ENCODE measurements at regions not wholly inside any gene's neighbourhood (a gene's known extent, or its start where the extent isn't known, plus 50 kb on each side); places are given as distances from the start of the nearest gene placed in this dataset.
"Not testable (repeated sequence)": the region's sequence is repeated elsewhere in the genome, so short reads cannot be mapped to it uniquely, and the experiment has no call there.

- DNase-seq (ENCODE audit: low read depth in 4 of 4, low spot score in 2 of 4) = no peak
Observed at GRCh38 chr6:68167604-68168003, 467.5 kb upstream of the ADGRB3 start.

- DNase-seq (ENCODE audit: low read depth in 4 of 4, low spot score in 2 of 4) = not testable (repeated sequence)
Observed at GRCh38 chr6:68160812-68161211, 474.3 kb upstream of the ADGRB3 start.

GRCh38 chr6:68160348-68160747, 474.7 kb upstream of the ADGRB3 start:
- DNase-seq (ENCODE audit: low read depth in 4 of 4, low spot score in 2 of 4) = no peak

- no peak for DNase-seq (ENCODE audit: low read depth in 4 of 4, low spot score in 2 of 4)
Observed at GRCh38 chr6:68159433-68159832, 475.6 kb upstream of the ADGRB3 start.

GRCh38 chr6:68158256-68158655, 476.8 kb upstream of the ADGRB3 start:
- no peak for DNase-seq (ENCODE audit: low read depth in 4 of 4, low spot score in 2 of 4)

- no peak for DNase-seq (ENCODE audit: low read depth in 4 of 4, low spot score in 2 of 4)
Observed at GRCh38 chr6:68144667-68145066, 490.4 kb upstream of the ADGRB3 start.

GRCh38 chr6:68141190-68141589, 493.9 kb upstream of the ADGRB3 start:
- no peak for DNase-seq (ENCODE audit: low read depth in 4 of 4, low spot score in 2 of 4)

- DNase-seq (ENCODE audit: low read depth in 4 of 4, low spot score in 2 of 4) = no peak
Observed at GRCh38 chr6:68139130-68139529, 496.0 kb upstream of the ADGRB3 start.

GRCh38 chr6:68134796-68135195, 500.3 kb upstream of the ADGRB3 start:
- DNase-seq (ENCODE audit: low read depth in 4 of 4, low spot score in 2 of 4) = no peak

- DNase-seq (ENCODE audit: low read depth in 4 of 4, low spot score in 2 of 4) = no peak
Observed at GRCh38 chr6:68128211-68128610, 506.9 kb upstream of the ADGRB3 start.

GRCh38 chr6:68127074-68127473, 508.0 kb upstream of the ADGRB3 start:
- DNase-seq (ENCODE audit: low read depth in 4 of 4, low spot score in 2 of 4) = no peak

- DNase-seq (ENCODE audit: low read depth in 4 of 4, low spot score in 2 of 4) = no peak
Observed at GRCh38 chr6:68126089-68126749, 508.9 kb upstream of the ADGRB3 start.

GRCh38 chr6:68122975-68123374, 512.1 kb upstream of the ADGRB3 start:
- not testable (repeated sequence) for DNase-seq (ENCODE audit: low read depth in 4 of 4, low spot score in 2 of 4)

- no peak for DNase-seq (ENCODE audit: low read depth in 4 of 4, low spot score in 2 of 4)
Observed at GRCh38 chr6:68122032-68122431, 513.0 kb upstream of the ADGRB3 start.

- not testable (repeated sequence) for DNase-seq (ENCODE audit: low read depth in 4 of 4, low spot score in 2 of 4)
Observed at GRCh38 chr6:68120954-68121353, 514.1 kb upstream of the ADGRB3 start.

GRCh38 chr6:68114463-68115047, 520.5 kb upstream of the ADGRB3 start:
- DNase-seq (ENCODE audit: low read depth in 4 of 4, low spot score in 2 of 4) = no peak

- DNase-seq (ENCODE audit: low read depth in 4 of 4, low spot score in 2 of 4) = no peak
Observed at GRCh38 chr6:68108233-68108835, 526.7 kb upstream of the ADGRB3 start.

- DNase-seq (ENCODE audit: low read depth in 4 of 4, low spot score in 2 of 4) = no peak
Observed at GRCh38 chr6:68094070-68094469, 541.0 kb upstream of the ADGRB3 start.

GRCh38 chr6:68087399-68088133, 547.5 kb upstream of the ADGRB3 start:
- no peak for DNase-seq (ENCODE audit: low read depth in 4 of 4, low spot score in 2 of 4)

- no peak for DNase-seq (ENCODE audit: low read depth in 4 of 4, low spot score in 2 of 4)
Observed at GRCh38 chr6:68086199-68086598, 548.9 kb upstream of the ADGRB3 start.

GRCh38 chr6:68085599-68085998, 549.5 kb upstream of the ADGRB3 start:
- not testable (repeated sequence) for DNase-seq (ENCODE audit: low read depth in 4 of 4, low spot score in 2 of 4)

GRCh38 chr6:68082086-68082485, 553.0 kb upstream of the ADGRB3 start:
- no peak for DNase-seq (ENCODE audit: low read depth in 4 of 4, low spot score in 2 of 4)
